GM06990 (cell line): ENCODE measurements at regions not wholly inside any gene's neighbourhood (a gene's known extent, or its start where the extent isn't known, plus 50 kb on each side); places are given as distances from the start of the nearest gene placed in this dataset.

ENCODE experiments used
- DNase-seq: peaks from one replicate; pipeline ENCODE4 v3.0.0-alpha.2; 2011; ENCODE audit not compliant: insufficient read length; ENCODE audit errors: extremely low read depth
- H3K27me3 ChIP-seq: replicated peaks from 2 replicates; pipeline ENCODE4 v1.6.0; 2011; ENCODE audit warnings: low read length; ENCODE audit not compliant: control insufficient read depth, insufficient read depth
- H3K36me3 ChIP-seq: 2 replicates; pipeline ENCODE4 v1.5.1; 2011; ENCODE audit warnings: low read length; ENCODE audit not compliant: control insufficient read depth, insufficient read depth
- H3K4me3 ChIP-seq: replicated peaks from 2 replicates; pipeline ENCODE4 v1.5.1; 2011; ENCODE audit warnings: low read depth, mild to moderate bottlenecking, control low read depth, low read length
- TF ChIP-seq, protein P1 (sequence below): IDR thresholded peaks from 2 replicates; pipeline ENCODE4 v1.5.1; 2011; ENCODE audit warnings: low read length, control low read depth, mild to moderate bottlenecking, inconsistent platforms; ENCODE audit not compliant: insufficient read depth, poor library complexity, severe bottlenecking

DNA sequence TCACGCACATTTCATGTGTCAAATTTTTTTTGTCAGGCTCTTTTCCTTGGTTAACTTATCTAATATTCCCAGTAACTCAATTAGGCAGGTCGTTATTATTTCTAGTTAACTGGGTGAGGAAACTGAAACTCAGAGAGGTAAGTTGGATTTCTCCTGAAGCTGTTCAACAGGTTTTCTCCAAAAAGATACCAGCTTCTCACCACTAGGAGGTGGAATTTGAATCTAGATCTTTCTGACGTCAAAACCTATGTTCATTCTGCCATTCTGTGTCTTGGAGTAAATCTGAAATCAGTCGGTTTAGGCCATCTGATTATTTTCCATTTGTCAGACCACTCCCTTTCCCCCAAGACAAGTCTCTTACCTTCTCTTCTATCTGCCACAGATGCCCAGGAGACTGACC lies 572.9 kb downstream of the ACTL7B start:
- Histone ChIP-seq H3K4me3 (no peak overlapping the region), H3K36me3 (no peaks in the 10 kb centered on the region), H3K27me3 (no peaks in the 10 kb centered on the region)
- TF ChIP-seq, protein P1, sequence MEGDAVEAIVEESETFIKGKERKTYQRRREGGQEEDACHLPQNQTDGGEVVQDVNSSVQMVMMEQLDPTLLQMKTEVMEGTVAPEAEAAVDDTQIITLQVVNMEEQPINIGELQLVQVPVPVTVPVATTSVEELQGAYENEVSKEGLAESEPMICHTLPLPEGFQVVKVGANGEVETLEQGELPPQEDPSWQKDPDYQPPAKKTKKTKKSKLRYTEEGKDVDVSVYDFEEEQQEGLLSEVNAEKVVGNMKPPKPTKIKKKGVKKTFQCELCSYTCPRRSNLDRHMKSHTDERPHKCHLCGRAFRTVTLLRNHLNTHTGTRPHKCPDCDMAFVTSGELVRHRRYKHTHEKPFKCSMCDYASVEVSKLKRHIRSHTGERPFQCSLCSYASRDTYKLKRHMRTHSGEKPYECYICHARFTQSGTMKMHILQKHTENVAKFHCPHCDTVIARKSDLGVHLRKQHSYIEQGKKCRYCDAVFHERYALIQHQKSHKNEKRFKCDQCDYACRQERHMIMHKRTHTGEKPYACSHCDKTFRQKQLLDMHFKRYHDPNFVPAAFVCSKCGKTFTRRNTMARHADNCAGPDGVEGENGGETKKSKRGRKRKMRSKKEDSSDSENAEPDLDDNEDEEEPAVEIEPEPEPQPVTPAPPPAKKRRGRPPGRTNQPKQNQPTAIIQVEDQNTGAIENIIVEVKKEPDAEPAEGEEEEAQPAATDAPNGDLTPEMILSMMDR: peak; percentile 29
- no peak for DNase-seq

DNA sequence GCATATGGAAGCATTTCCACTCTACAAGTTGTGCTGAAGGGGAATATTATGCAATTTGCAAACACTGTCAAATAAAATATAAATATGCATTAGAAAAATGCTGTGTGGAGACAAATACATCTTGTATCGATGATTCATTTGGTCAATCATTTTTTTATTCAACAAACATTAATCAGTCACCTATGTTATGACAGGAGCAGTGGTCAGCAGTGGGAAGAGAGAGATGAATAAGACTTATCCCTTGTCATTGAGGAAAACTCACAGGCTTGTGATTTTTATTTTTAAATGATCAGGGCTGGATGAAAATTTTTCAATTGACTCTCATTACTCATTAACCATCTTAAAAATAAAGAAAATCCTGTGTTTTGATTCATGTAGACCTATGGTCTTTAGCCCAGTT lies 574.1 kb downstream of the ACTL7B start:
- TF ChIP-seq, protein P1: no peak
- no peaks in the 10 kb centered on the region for H3K27me3 ChIP-seq
- H3K4me3 ChIP-seq: no peak overlapping the region
- no peaks in the 10 kb centered on the region for H3K36me3 ChIP-seq
- DNase-seq: no peak

DNA sequence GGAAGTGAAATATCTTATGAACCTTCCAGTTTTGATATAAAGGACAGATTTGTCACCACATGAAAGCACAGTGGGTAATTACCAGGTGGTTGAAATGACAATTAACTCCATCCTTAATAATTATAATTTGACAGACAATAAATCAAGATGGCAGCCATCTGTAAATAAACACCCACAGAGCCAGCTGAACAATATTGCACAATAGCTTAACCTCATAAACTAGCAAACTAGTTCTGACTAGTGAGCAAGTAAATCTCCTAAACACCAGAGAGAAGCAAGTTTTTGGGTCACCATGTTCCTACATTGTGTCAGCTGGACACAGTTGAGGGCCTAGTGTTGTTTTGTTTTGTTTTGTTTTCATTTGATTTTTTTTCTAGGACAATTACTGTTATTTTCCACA lies 577.4 kb downstream of the ACTL7B start:
- TF ChIP-seq, protein P1: no peak
- no peak for DNase-seq
- no peak overlapping the region for H3K4me3 ChIP-seq
- no peaks in the 10 kb centered on the region for H3K27me3 ChIP-seq
- H3K36me3 ChIP-seq: no peaks in the 10 kb centered on the region

DNA sequence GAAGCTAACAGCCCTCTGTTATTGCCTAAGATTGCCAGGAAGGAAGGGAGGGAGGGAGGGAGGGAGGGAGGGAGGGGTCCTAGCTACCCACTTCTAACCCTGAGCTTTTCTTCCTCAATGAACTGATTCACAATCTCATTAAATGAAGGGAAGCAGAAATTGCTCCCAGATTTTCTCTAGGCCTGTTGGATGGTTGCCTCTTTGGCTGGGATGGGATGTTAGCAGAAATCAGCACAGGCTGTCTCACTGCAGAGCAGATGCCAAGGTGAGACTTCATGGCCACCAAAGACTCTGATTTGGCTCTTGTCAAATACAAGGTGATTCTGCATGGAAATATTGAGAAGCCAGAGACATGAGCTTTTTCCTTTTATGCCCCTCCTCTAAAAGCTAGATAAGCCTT lies 578.6 kb downstream of the ACTL7B start:
- Histone ChIP-seq H3K36me3 (no peaks in the 10 kb centered on the region), H3K27me3 (no peaks in the 10 kb centered on the region), H3K4me3 (no peak overlapping the region)
- TF ChIP-seq, protein P1: no peak
- no peak for DNase-seq

DNA sequence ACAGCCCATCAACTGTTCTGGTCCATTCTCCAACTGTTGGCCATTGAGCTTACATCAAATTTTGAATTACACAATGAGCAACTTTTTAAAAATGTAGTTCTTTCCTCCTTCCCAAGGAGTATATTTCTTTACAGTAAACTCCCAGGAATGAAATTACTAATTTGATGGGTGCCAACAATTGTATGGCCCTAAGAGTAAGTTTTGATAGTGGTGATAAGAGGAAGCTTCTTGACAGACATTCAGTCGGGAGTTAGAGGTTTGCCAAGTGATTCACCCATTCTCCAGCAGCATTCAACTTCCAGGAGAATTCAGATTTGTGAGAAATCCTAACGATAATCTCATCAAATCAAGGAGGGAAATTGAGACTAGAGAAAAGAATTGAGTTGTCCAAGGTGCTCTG lies 579.9 kb downstream of the ACTL7B start:
- Histone ChIP-seq H3K27me3 (no peaks in the 10 kb centered on the region), H3K4me3 (no peak overlapping the region), H3K36me3 (no peaks in the 10 kb centered on the region)
- TF ChIP-seq, protein P1: no peak
- no peak for DNase-seq

DNA sequence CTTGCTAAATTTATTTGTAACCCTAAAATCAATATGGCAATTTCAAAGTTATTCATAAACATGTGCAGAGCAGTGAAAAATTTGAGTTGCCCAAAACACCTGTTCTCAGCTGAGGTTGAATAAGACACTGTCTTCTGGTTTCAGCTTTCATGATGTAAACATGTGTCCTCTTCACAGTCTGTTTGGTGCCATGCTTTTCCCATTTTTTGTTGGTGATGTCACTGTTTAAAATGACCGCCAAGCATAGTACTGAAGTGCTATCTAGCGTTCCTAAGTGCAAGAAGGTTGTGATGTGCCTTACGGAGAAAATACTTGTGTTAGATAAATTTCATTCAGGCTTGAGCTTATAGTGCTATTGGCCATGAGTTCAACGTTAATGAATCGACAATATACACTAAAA lies 580.8 kb downstream of the ACTL7B start:
- TF ChIP-seq, protein P1: no peak
- Histone ChIP-seq H3K36me3 (no peaks in the 10 kb centered on the region), H3K27me3 (no peaks in the 10 kb centered on the region), H3K4me3 (no peak overlapping the region)
- DNase-seq: no peak
